MG63 (cell line): ENCODE measurements at regions not wholly inside any gene's neighbourhood (a gene's known extent, or its start where the extent isn't known, plus 50 kb on each side); places are given as distances from the start of the nearest gene placed in this dataset.
A peak's percentile ranks its signal among the peaks of the same experiment; 100 is the strongest.

Experiments used
- DNase-seq: peaks from one replicate; pipeline ENCODE4 v3.0.0-alpha.2; 2020
- H3K27me3 ChIP-seq: fragments of 250-450 bp; sonication (Bioruptor Pico); 2 replicates; pipeline ENCODE4 v1.5.1; 2020; ENCODE audit warnings: mild to moderate bottlenecking, moderate library complexity
- H3K36me3 ChIP-seq: fragments of 250-450 bp; sonication (Bioruptor Pico); 2 replicates; pipeline ENCODE4 v1.5.1; 2020; ENCODE audit warnings: mild to moderate bottlenecking, moderate library complexity
- H3K4me3 ChIP-seq: fragments of 250-450 bp; sonication (Bioruptor Pico); 2 replicates; pipeline ENCODE4 v1.5.1; 2020; ENCODE audit warnings: mild to moderate bottlenecking, moderate library complexity
- H3K9me3 ChIP-seq: fragments of 250-450 bp; sonication (Bioruptor Pico); 2 replicates; pipeline ENCODE4 v1.5.1; 2020; ENCODE audit warnings: mild to moderate bottlenecking, moderate library complexity

DNA sequence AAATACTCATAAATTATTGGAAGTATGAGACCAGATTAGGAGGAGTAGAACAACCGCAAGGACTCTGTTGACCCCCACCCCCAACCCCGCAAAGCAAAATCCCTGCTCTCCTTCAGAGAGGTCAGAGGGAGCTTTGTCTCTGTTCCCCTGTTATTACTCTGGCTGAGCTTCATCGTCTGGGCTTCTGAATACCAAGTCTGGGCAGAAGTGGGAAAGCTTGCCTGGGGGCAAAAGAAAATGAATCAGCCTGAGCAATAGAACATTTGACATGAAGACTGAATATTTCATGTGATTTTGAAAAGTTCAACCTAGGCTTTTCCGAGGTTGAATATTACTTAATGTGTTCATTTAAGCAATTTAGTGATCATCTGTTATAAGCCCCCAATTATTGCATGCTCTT lies 114.6 kb upstream of the ARHGAP28 start:
- no peaks in the 10 kb centered on the region for H3K9me3 ChIP-seq
- H3K36me3 ChIP-seq: no peaks in the 10 kb centered on the region
- no peaks in the 10 kb centered on the region for H3K27me3 ChIP-seq
- no peak for DNase-seq
- H3K4me3 ChIP-seq: no peak overlapping the region

DNA sequence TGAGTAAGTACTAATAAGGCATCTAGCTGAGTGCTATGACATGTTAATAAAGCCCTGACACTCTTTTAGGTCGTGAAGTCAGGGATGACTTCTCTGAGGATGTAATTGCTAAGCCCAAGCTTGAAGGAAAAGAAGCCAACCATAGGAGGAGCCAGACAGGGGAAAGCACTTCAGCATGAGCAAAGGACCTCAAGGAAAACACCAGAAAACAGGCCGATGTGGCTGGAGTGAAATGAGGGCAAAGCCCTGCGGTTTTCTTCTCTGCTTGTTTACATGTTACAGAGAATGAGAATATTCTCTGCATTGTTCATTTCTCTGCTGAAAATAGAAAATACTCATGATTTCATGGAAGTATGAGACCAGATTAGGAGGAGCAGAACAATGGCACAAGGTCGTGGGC lies 112.5 kb upstream of the ARHGAP28 start:
- Histone ChIP-seq H3K4me3 (no peak overlapping the region), H3K36me3 (no peaks in the 10 kb centered on the region), H3K9me3 (no peaks in the 10 kb centered on the region), H3K27me3 (no peaks in the 10 kb centered on the region)
- no peak for DNase-seq

DNA sequence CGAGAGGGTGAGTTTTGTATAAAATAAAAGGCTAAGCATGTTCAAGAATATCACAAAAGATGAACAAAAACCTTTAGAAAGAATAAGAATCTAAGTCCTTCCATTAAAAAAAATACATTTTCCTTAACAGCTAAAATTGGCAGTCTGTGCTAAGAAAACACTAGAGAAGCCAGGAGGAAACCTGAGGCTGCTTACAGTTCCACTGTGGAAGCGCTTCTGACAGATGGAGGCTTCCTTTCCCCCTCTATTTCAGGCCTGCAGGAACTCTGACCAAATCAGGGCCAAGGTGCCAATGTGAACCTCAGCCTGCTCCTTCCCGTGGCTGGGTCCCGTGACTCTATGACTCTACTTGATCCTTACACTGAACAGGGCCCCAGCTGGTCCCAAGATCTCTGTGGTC lies 108.1 kb upstream of the ARHGAP28 start:
- Histone ChIP-seq H3K36me3 (no peaks in the 10 kb centered on the region), H3K27me3 (no peaks in the 10 kb centered on the region), H3K4me3 (no peak overlapping the region), H3K9me3 (no peaks in the 10 kb centered on the region)
- DNase-seq: no peak

DNA sequence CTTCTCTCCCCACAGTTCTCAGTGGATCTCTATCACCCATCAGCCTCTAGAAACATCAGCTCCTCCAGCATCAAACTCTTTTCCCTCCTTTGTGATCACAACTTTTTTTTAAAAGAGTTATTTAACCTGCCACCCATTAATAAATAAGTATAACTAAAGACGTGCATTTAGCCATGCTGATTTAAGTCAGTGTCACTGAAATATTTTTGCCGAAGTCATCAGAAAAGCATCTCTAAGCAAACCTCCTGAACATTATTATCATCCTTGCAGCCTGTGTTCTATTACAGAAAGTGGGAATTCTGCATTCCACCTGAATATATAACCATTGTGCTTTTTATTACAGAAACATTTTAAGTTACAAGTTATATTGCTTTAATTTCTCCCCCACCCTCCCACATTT lies 106.2 kb upstream of the ARHGAP28 start:
- Histone ChIP-seq H3K9me3 (no peaks in the 10 kb centered on the region), H3K27me3 (no peaks in the 10 kb centered on the region), H3K36me3 (no peaks in the 10 kb centered on the region), H3K4me3 (no peak overlapping the region)
- no peak for DNase-seq

DNA sequence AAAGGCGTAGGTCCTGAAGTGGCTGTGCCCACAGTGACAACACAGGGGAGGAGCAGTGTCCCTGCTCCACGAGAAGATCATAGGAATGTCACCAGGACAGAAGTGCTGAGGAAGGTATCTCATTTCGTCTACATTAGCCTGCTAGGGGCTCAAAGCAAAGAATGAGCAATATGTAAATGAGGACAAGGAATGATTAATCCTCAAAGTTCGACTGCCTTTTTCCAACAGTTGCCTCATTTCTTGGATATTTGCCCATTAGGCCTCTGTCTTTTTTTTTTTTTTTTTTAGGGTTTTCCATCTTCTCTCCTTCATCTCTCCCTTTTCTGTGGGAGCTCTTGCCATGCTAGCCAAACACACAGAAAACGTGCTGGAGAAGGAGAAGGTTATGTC lies 105.2 kb upstream of the ARHGAP28 start:
- Histone ChIP-seq H3K36me3 (no peaks in the 10 kb centered on the region), H3K4me3 (no peak overlapping the region), H3K9me3 (no peaks in the 10 kb centered on the region), H3K27me3 (no peaks in the 10 kb centered on the region)
- DNase-seq: no peak

DNA sequence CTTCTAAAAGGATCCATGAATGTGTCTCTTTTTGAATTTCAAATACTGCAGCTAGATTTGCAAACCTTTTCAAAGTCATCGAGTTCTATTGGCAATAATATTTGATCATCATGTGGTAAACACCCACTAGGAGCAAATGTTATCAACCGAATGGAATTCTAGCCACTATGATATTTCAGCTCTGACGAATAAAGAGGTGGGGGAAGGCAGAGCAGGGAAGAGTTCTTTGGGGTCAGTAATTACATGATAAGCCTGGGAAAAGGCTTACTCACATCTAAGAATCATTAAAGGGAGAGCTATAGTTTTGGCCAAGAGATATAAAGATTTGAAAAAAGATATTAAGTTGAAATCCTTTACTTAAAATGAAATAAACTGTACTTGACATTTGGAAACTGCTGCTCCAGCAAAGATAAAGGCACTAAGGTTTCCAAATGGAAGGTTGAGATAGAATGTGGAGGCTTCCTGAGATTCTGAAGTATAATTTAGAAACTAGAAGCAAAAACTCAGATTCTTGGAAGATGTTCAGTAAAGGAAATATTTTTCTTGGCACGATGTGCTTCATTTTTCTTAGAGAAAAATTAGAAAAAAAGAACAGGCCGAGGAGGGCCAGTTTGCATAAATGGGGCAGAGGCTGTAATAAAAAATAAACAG lies 104.7 kb upstream of the ARHGAP28 start:
- H3K27me3 ChIP-seq: no peaks in the 10 kb centered on the region
- DNase-seq: no peak
- H3K9me3 ChIP-seq: no peaks in the 10 kb centered on the region
- H3K36me3 ChIP-seq: no peaks in the 10 kb centered on the region
- no peak overlapping the region for H3K4me3 ChIP-seq

DNA sequence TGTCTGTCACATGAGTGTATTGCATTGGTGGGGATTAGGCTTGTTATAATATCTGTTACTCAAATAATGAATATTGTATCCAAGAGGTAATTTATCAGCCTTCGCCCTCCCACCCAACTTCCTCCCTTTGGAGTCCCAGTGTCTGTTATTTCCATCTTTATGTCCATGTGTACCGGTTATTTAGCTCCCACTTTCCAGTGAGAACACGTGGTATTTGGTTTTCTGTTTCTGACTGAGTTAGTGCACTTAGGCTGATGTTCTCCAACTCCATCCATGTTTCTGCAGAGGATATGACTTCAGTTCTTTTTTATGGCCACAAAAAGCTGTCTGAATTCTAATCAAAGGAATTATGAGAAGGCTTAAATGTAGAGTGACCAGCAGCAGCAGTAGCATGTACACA lies 104.0 kb upstream of the ARHGAP28 start:
- Histone ChIP-seq H3K27me3 (no peaks in the 10 kb centered on the region), H3K4me3 (no peak overlapping the region), H3K9me3 (no peaks in the 10 kb centered on the region), H3K36me3 (no peaks in the 10 kb centered on the region)
- no peak for DNase-seq

DNA sequence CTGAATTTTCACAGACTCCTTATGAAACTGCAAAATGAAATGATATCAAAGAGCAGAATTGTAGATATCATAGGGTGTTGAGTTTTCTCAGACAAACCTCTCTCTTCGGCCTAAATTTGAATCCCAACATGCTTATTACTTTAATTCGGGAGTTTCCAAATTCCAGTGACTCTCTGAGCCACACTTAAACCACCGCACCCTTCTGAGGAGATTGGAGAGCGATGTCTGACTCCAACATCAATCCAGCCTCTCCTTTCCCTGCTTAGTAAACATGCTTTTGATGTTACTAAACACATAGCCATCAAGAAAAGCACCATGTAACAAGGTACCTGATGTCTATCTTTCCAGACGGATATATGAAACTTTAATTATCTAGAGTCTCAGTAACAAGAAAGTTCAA lies 103.1 kb upstream of the ARHGAP28 start:
- Histone ChIP-seq H3K36me3 (no peaks in the 10 kb centered on the region), H3K27me3 (no peaks in the 10 kb centered on the region), H3K4me3 (no peak overlapping the region), H3K9me3 (no peaks in the 10 kb centered on the region)
- DNase-seq: no peak

DNA sequence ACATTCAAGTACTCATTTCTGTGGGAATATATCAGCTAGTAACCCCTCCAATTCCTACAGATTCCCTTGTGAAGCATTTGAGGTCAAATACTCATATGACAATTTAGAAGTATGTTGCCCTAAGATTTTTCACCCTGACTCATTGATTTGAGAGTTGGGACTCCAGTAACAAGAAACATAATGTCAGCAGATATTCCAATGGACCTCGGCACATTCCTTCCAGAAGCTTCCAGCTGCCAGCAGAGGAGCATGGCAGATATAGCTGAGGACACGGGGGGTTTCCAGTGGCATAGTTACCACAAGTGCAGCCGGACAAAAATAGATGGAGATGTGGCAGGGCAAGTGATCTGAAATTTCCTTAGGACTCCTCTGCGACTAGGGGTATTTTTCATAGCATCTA lies 101.9 kb upstream of the ARHGAP28 start:
- no peak overlapping the region for H3K4me3 ChIP-seq
- H3K9me3 ChIP-seq: no peaks in the 10 kb centered on the region
- H3K27me3 ChIP-seq: no peaks in the 10 kb centered on the region
- H3K36me3 ChIP-seq: no peaks in the 10 kb centered on the region
- DNase-seq: no peak

DNA sequence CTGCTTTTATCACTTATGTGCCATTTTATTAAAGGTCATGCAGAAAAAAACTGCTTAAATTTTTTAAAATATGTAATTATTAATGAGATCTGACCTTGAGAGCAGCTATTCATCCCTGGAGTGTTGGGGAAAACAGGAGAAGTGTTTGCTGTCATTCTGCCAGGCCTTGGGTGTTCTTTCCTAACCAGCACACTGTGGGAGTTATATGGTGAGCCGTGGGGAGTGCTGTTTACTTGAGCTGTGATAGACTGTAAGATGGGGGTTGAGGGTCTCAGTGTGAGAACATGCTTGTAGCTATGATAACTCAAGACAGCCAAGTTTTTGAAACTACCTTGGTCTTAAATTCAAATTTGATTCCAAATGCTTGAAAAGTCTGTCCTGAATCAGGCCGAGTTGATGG lies 101.3 kb upstream of the ARHGAP28 start:
- H3K9me3 ChIP-seq: no peaks in the 10 kb centered on the region
- no peaks in the 10 kb centered on the region for H3K27me3 ChIP-seq
- no peak overlapping the region for H3K4me3 ChIP-seq
- DNase-seq: no peak
- H3K36me3 ChIP-seq: no peaks in the 10 kb centered on the region

DNA sequence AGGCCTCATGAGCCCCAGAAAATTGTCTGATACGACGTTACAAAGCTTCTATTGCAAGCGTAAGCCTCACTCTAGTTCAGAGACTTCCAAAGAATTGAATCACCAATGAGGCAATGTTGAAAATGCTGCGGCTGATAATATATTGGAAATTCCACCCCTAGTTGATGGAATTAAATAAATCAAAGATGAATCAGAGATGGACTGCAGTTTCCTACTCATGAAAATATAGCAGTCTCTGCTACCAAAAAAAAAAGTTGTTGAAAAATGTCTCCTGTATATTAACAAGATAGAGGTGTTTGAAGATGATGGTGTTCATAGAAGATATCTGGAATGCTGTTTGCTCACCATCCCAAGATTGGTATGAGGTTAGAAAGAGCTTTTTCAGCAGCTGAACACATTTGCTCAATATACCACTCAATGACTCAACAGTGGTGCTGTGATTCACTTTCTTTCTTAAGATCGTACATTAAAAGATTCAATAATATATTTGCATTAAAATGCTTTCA lies 99.8 kb upstream of the ARHGAP28 start:
- H3K4me3 ChIP-seq: no peak overlapping the region

DNA sequence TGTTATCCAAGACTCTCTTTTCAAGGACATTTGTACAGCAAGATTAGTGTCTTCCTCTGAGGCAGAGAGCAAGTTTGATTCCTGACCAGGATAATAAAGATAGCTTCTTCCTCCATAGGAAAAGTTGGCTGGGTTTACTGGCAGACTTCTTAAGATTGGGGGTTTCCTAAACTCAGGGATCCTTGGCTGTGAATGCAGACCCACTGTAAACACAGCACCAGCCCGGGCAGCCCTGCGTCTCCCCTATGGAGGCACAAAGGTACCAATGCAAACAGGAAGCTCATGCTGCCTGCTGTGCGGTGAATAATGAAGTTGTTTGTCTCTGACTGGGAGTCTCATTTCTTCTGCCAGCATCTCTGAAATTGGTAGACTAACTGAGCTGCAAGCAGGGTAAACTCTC lies 96.2 kb upstream of the ARHGAP28 start:
- H3K27me3 ChIP-seq: no peaks in the 10 kb centered on the region
- DNase-seq: peak; percentile 65
- no peaks in the 10 kb centered on the region for H3K36me3 ChIP-seq
- no peaks in the 10 kb centered on the region for H3K9me3 ChIP-seq
- no peak overlapping the region for H3K4me3 ChIP-seq

More for the DNA sequence above, 99.8 kb upstream of the ARHGAP28 start:
- H3K36me3 ChIP-seq: no peaks in the 10 kb centered on the region
- DNase-seq: no peak
- H3K9me3 ChIP-seq: no peaks in the 10 kb centered on the region
- H3K27me3 ChIP-seq: no peaks in the 10 kb centered on the region

DNA sequence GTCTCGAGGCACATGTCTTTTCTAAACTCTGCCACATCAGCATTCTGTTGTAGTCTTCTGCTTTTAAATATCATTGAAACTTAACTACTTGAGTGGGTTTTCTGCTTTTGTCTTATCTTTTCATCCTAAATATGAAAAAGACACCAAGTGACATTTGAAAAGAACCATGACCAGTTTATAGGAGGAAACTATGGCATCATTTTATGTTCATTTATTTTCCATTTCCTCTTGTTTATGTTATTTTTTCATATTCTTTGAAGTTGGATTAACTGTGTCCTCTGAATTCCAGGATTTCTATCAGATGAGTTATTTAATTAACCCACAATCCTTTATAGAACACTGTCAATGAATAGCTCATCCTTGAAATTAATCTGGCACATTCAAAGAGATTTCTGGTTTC lies 93.4 kb upstream of the ARHGAP28 start:
- Histone ChIP-seq H3K4me3 (no peak overlapping the region), H3K9me3 (no peaks in the 10 kb centered on the region), H3K27me3 (no peaks in the 10 kb centered on the region), H3K36me3 (no peaks in the 10 kb centered on the region)
- DNase-seq: no peak

DNA sequence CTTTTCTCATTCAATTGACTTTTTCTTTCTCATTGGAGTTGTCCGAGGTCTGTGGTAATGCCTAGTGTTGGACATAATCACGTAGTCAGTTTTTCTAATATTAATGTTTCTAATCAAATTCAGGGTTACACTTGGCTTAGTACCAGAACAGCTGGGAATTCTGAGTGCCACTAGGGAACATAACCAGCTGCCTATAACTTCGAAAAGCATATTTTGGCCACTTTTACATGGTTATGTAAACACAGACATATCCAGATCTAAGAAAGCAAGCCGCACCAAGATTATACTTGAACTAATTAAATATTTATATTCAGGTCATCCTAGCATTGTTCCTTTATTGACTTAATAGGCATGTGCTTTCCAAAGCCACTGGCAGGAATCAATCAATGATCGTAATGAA lies 91.1 kb upstream of the ARHGAP28 start:
- Histone ChIP-seq H3K27me3 (no peaks in the 10 kb centered on the region), H3K36me3 (no peaks in the 10 kb centered on the region), H3K4me3 (no peak overlapping the region), H3K9me3 (no peaks in the 10 kb centered on the region)
- no peak for DNase-seq

DNA sequence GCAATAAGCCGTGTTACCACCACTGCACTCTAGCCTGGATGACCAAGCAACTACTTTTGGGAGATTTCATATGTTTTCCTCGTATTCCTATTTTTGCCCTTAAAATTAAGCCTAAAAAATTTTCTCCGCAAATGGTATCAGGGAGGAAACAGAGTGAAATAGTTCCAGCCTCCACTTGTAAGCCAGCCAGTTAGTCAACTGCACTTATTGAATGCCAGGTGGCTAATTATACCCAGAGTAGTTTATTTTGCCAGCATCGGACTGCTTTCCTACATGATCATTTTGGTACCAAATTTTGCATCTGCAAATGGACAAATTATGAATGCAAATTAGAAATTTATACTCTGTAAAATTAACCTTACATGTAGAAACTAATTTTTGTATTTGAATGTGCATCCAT lies 90.2 kb upstream of the ARHGAP28 start:
- H3K4me3 ChIP-seq: no peak overlapping the region
- no peaks in the 10 kb centered on the region for H3K9me3 ChIP-seq
- H3K27me3 ChIP-seq: no peaks in the 10 kb centered on the region
- no peaks in the 10 kb centered on the region for H3K36me3 ChIP-seq
- no peak for DNase-seq

DNA sequence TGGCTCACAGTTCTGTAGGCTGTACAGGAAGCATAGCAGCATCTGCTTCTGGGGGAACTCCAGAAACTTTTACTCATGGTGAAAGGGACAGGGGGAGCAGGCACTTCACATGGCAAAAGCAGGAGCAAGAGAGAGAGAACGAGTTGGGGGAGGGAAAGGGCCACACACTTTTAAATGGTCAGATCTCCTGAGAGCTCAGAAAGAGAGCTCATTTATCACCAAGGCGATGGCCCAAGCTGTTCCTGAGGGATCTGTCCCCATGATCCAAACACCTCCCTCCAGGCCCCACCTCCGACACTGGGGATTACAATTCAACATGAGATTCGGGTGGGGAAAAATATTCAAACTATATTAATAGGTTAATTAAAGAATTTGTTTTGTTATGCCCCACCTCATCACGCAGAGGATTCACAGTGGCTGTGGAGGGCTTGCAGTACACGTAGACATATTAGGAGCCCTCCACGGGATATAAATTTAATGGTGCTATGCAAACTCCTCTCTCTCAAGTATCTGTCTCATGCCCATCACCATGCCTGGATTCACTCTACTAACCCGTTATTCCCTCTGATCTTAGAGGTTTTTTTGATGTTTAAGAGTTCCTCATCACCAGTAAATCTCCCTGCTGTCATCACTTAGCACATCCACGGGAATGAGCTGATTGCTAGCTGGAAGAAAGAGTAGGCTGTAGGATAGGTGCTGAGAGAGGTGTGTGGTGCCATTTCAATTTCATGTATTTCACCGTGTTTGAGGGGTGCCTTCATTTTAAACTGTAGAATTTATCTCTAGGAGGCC lies 84.5 kb upstream of the ARHGAP28 start:
- no peak for DNase-seq
- no peaks in the 10 kb centered on the region for H3K36me3 ChIP-seq
- no peak overlapping the region for H3K4me3 ChIP-seq
- no peaks in the 10 kb centered on the region for H3K9me3 ChIP-seq
- no peaks in the 10 kb centered on the region for H3K27me3 ChIP-seq

DNA sequence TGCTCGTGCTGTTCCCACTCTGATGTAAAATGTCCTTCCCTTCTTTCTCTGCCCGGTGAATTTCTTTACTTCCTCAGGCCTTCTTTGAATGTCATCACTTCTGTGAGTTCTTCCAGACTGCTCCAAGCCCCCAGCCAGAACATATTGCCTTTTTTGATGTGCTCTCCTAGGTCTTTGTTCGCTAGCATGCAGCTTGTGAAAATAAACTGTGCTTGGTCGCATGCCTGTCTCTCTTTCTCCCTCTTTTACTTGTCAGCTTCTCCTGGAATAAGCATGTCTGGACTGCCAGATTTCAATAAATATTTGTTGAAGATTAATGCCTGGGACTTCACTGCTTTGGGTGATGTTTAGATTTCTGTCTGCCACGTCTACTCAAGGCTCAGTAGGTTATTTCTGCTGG lies 82.7 kb upstream of the ARHGAP28 start:
- Histone ChIP-seq H3K36me3 (no peaks in the 10 kb centered on the region), H3K9me3 (no peaks in the 10 kb centered on the region), H3K27me3 (no peaks in the 10 kb centered on the region), H3K4me3 (no peak overlapping the region)
- DNase-seq: no peak

DNA sequence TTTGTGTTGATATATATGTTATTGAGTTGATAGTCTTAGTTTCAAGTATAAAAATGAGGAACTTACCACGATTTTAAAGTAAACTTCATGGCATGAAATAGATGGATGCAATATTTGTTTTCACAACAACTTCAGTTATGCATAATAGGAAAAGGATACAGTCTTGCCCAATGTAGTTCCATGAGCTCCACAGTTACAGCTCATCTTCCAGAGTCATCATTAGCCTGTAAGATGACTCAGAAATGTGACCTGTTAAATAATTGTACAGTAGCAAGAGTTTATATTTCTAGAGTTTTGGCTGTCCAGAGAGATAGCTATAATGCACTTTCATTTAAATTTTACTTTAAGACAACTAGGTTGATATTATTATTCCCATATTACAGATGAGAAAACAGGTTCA lies 80.9 kb upstream of the ARHGAP28 start:
- Histone ChIP-seq H3K4me3 (no peak overlapping the region), H3K9me3 (no peaks in the 10 kb centered on the region), H3K27me3 (no peaks in the 10 kb centered on the region), H3K36me3 (no peaks in the 10 kb centered on the region)
- DNase-seq: no peak
